H9 (cell line): ENCODE measurements at regions not wholly inside any gene's neighbourhood (a gene's known extent, or its start where the extent isn't known, plus 50 kb on each side); places are given as distances from the start of the nearest gene placed in this dataset.

Experiments
- DNase-seq: peaks from one replicate; pipeline ENCODE4 v3.0.0-alpha.2; 2017
- H2AFZ ChIP-seq: one replicate; pipeline ENCODE4 v1.6.1; 2013; ENCODE audit warnings: mild to moderate bottlenecking, low read length, control low read depth, moderate library complexity
- H2AK5ac ChIP-seq: 2 replicates; pipeline ENCODE4 v1.6.1; 2013; ENCODE audit warnings: low read length, control low read depth, mixed read lengths; ENCODE audit not compliant: insufficient read length
- H2BK120ac ChIP-seq: one replicate; pipeline ENCODE4 v1.6.1; 2013; ENCODE audit warnings: low read depth, mild to moderate bottlenecking, low read length, control low read depth, inconsistent platforms; ENCODE audit not compliant: poor library complexity, severe bottlenecking
- H2BK12ac ChIP-seq: 2 replicates; pipeline ENCODE4 v1.6.1; 2013; ENCODE audit warnings: low read length, control low read depth, mixed read lengths, low read depth; ENCODE audit not compliant: insufficient read length
- H2BK15ac ChIP-seq: 2 replicates; pipeline ENCODE4 v1.6.1; 2013; ENCODE audit warnings: low read depth, low read length, control low read depth
- H2BK20ac ChIP-seq: one replicate; pipeline ENCODE4 v1.6.1; 2013; ENCODE audit warnings: low read depth, mild to moderate bottlenecking, low read length, control low read depth, inconsistent platforms; ENCODE audit not compliant: poor library complexity, severe bottlenecking
- H2BK5ac ChIP-seq: 2 replicates; pipeline ENCODE4 v1.6.1; 2013; ENCODE audit warnings: low read length, control low read depth, mixed read lengths; ENCODE audit not compliant: insufficient read length
- H3K14ac ChIP-seq: 2 replicates; pipeline ENCODE4 v1.6.1; 2013; ENCODE audit warnings: low read length, control low read depth; ENCODE audit not compliant: insufficient read depth
- H3K18ac ChIP-seq: 2 replicates; pipeline ENCODE4 v1.6.1; 2013; ENCODE audit warnings: low read depth, mild to moderate bottlenecking, mixed read lengths, low read length, control low read depth; ENCODE audit not compliant: insufficient read length
- H3K23ac ChIP-seq: 2 replicates; pipeline ENCODE4 v1.6.1; 2013; ENCODE audit warnings: low read length, control low read depth, mixed read lengths, low read depth; ENCODE audit not compliant: insufficient read length
- H3K23me2 ChIP-seq: 2 replicates; pipeline ENCODE4 v1.6.1; 2013; ENCODE audit warnings: low read depth, mild to moderate bottlenecking, mixed read lengths, low read length, control low read depth; ENCODE audit not compliant: insufficient read length, poor library complexity, severe bottlenecking
- H3K27ac ChIP-seq: 2 replicates; pipeline ENCODE4 v1.5.1; 2013; ENCODE audit warnings: low read length, control low read depth, mixed read lengths, low read depth; ENCODE audit not compliant: insufficient read length
- H3K27me3 ChIP-seq: 2 replicates; pipeline ENCODE4 v1.6.1; 2013; ENCODE audit warnings: low read length, control low read depth, inconsistent platforms; ENCODE audit not compliant: insufficient read depth
- H3K4ac ChIP-seq: 2 replicates; pipeline ENCODE4 v1.6.1; 2013; ENCODE audit warnings: low read depth, mild to moderate bottlenecking, control low read depth, inconsistent platforms, low read length, moderate library complexity
- H3K4me1 ChIP-seq: 2 replicates; pipeline ENCODE4 v1.6.1; 2013; ENCODE audit warnings: low read length, control low read depth, inconsistent platforms; ENCODE audit not compliant: insufficient read depth
- H3K4me2 ChIP-seq: 2 replicates; pipeline ENCODE4 v1.6.1; 2013; ENCODE audit warnings: low read length, control low read depth, mixed read lengths; ENCODE audit not compliant: insufficient read length, insufficient read depth
- H3K56ac ChIP-seq: 2 replicates; pipeline ENCODE4 v1.6.1; 2013; ENCODE audit warnings: low read depth, mild to moderate bottlenecking, mixed read lengths, low read length, control low read depth; ENCODE audit not compliant: insufficient read length
- H3K79me1 ChIP-seq: 2 replicates; pipeline ENCODE4 v1.6.1; 2013; ENCODE audit warnings: low read depth, mild to moderate bottlenecking, moderate library complexity, low read length, control low read depth, inconsistent platforms; ENCODE audit not compliant: insufficient read depth, poor library complexity, severe bottlenecking
- H3K79me2 ChIP-seq: 2 replicates; pipeline ENCODE4 v1.6.1; 2013; ENCODE audit warnings: low read length, control low read depth, inconsistent platforms; ENCODE audit not compliant: insufficient read depth
- H3K9ac ChIP-seq: 2 replicates; pipeline ENCODE4 v1.6.1; 2013; ENCODE audit warnings: low read length, control low read depth, mixed read lengths; ENCODE audit not compliant: insufficient read length; ENCODE audit errors: extremely low read depth
- H3K9me3 ChIP-seq: one replicate; pipeline ENCODE4 v1.6.1; 2013; ENCODE audit warnings: low read depth, low read length, inconsistent platforms; ENCODE audit not compliant: control insufficient read depth
- H3T11ph ChIP-seq: one replicate; pipeline ENCODE4 v1.6.1; 2013; ENCODE audit warnings: mild to moderate bottlenecking, low read length, control low read depth, inconsistent platforms
- H4K20me1 ChIP-seq: one replicate; pipeline ENCODE4 v1.6.1; 2013; ENCODE audit not compliant: control insufficient read depth, insufficient read length, insufficient read depth
- H4K5ac ChIP-seq: 2 replicates; pipeline ENCODE4 v1.6.1; 2013; ENCODE audit warnings: low read depth, mild to moderate bottlenecking, mixed read lengths, low read length, control low read depth; ENCODE audit not compliant: insufficient read length
- H4K8ac ChIP-seq: replicated peaks from 2 replicates; pipeline ENCODE4 v1.6.1; 2013; ENCODE audit warnings: low read length, control low read depth, mixed read lengths, low read depth; ENCODE audit not compliant: insufficient read length
- H4K91ac ChIP-seq: 2 replicates; pipeline ENCODE4 v1.6.1; 2013; ENCODE audit warnings: low read depth, mild to moderate bottlenecking, moderate library complexity, mixed read lengths, low read length, control low read depth; ENCODE audit not compliant: insufficient read length
- H3K27ac Mint-ChIP-seq, 3 experiments: 2 replicates in 2 of 3; 3 replicates in 1 of 3; pipeline ENCODE4 v1.8.0; 2020 to 2021; ENCODE audit warnings: mixed read lengths in 3 of 3, mild to moderate bottlenecking in 1 of 3, moderate library complexity in 1 of 3
- H3K27me3 Mint-ChIP-seq: 2 replicates; pipeline ENCODE4 v1.8.0; 2021; ENCODE audit warnings: low read depth, mild to moderate bottlenecking, moderate library complexity, mixed read lengths
- H3K36me3 Mint-ChIP-seq, 3 experiments: 2 replicates in 2 of 3; 3 replicates in 1 of 3; pipeline ENCODE4 v1.8.0; 2020 to 2021; ENCODE audit warnings: low read depth in 3 of 3, mixed read lengths in 3 of 3; ENCODE audit not compliant: insufficient read depth in 1 of 3
- H3K4me1 Mint-ChIP-seq, 2 experiments: 2 replicates each; pipeline ENCODE4 v1.8.0; 2020; ENCODE audit warnings: mixed read lengths in 2 of 2
- H3K4me3 Mint-ChIP-seq, 2 experiments: 2 replicates in 1 of 2; 3 replicates in 1 of 2; pipeline ENCODE4 v1.8.0; 2020 to 2021; ENCODE audit warnings: mild to moderate bottlenecking in 2 of 2, mixed read lengths in 2 of 2, moderate library complexity in 1 of 2
- H3K9me3 Mint-ChIP-seq, 2 experiments: 2 replicates in 1 of 2; 3 replicates in 1 of 2; pipeline ENCODE4 v1.8.0; 2020; ENCODE audit warnings: mild to moderate bottlenecking in 2 of 2, mixed read lengths in 2 of 2, moderate library complexity in 1 of 2
- WGBS: extraction: QIAGEN DNeasy Blood & Tissue Kit; methylation state at CpG from one replicate; pipeline ENCODE4 v1.1.7; 2013; ENCODE audit warnings: missing lambda C conversion rate, low lambda C conversion rate, mixed read lengths; ENCODE audit not compliant: insufficient read length; ENCODE audit errors: extremely low coverage; 5-methylcytosine and 5-hydroxymethylcytosine counted together
- TF ChIP-seq, protein P1 (sequence below): fragments of 200-600 bp; sonication (generic); conservative IDR thresholded peaks from 3 replicates; pipeline ENCODE4 v1.8.0; 2021; ENCODE audit warnings: antibody characterized with exemption, mild to moderate bottlenecking

DNA sequence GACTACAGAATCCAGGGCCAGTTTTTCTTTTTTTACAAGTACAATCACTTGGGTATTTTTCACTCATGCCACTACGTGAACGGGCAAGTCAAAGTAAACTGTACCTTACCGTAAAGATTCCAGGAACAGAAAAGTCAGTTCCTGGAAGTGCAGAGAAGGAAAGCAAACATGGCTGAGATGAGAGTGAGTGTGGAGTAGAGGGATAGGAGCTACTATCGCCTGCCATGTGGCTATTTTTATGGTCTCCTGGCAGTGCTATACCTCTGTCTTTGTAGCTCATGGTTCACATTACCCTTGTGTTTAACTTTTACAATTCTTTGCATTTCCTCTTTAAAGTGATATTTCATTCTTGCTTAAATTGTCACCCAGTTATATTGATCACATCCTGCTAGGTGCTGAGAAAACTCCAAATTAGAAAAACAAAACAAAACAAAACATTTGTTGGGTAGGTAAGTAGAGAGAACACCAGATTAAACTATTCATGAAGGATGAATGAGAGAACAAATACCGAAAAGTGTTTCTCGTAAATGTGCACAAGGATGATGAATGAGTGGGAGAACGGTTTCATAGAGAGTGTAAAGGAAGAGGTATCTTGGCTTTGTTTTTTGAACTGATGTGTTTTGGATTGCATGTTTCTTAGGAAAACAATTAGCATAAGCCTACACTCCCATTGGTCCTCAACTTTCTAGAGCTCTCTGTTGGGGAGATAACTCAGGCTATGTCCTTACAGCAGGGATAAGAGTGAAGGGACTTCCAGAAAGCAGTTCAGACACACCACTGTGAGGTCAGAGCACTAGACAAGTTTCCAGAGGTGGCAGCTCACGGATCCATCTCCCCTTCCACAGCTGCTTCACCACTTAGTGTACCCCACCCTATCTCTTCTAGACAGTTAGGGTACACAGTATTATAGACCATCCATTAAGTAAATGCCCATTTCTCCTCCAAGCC, 163.7 kb downstream of the IPO8 start:
- no peak overlapping the region for H2AFZ ChIP-seq
- H3K56ac ChIP-seq = no peak overlapping the region
- H3K18ac ChIP-seq = no peak overlapping the region
- H3K27me3 Mint-ChIP-seq = no peaks in the 10 kb centered on the region
- H3K23me2 ChIP-seq = no peaks in the 10 kb centered on the region
- no peak overlapping the region for H3K4ac ChIP-seq
- H3K9me3 ChIP-seq = no peaks in the 10 kb centered on the region
- H3K27me3 ChIP-seq = no peaks in the 10 kb centered on the region
- H3K4me1 ChIP-seq = peaks cover 3% of the 10 kb centered on the region; the same call in 1 of the 2 replicates
- WGBS = no CpG with 5 or more reads among the region's 8 CpGs
- H4K5ac ChIP-seq = no peak overlapping the region
- peaks cover 3 to 5% of the 10 kb centered on the region in 2 experiments for H3K4me1 Mint-ChIP-seq
- no peak overlapping the region for H2BK15ac ChIP-seq
- H2BK12ac ChIP-seq = no peak overlapping the region
- no peak overlapping the region for H2BK20ac ChIP-seq
- no peaks in the 10 kb centered on the region for H3K79me1 ChIP-seq
- H3T11ph ChIP-seq = no peak overlapping the region
- no peaks in the 10 kb centered on the region for H4K20me1 ChIP-seq
- H3K14ac ChIP-seq = no peak overlapping the region
- no peak overlapping the region for H2BK5ac ChIP-seq
- H3K23ac ChIP-seq = no peak overlapping the region
- H2AK5ac ChIP-seq = no peak overlapping the region
- H3K9me3 Mint-ChIP-seq = no peaks in the 10 kb centered on the region
- H3K27ac ChIP-seq = no peak overlapping the region
- no peak overlapping the region for H3K27ac Mint-ChIP-seq
- H3K4me3 Mint-ChIP-seq = no peak overlapping the region
- H3K79me2 ChIP-seq = no peaks in the 10 kb centered on the region
- H3K9ac ChIP-seq = no peak overlapping the region
- H4K8ac ChIP-seq = no peak overlapping the region
- H3K36me3 Mint-ChIP-seq = no peaks in the 10 kb centered on the region
- TF ChIP-seq, protein P1, sequence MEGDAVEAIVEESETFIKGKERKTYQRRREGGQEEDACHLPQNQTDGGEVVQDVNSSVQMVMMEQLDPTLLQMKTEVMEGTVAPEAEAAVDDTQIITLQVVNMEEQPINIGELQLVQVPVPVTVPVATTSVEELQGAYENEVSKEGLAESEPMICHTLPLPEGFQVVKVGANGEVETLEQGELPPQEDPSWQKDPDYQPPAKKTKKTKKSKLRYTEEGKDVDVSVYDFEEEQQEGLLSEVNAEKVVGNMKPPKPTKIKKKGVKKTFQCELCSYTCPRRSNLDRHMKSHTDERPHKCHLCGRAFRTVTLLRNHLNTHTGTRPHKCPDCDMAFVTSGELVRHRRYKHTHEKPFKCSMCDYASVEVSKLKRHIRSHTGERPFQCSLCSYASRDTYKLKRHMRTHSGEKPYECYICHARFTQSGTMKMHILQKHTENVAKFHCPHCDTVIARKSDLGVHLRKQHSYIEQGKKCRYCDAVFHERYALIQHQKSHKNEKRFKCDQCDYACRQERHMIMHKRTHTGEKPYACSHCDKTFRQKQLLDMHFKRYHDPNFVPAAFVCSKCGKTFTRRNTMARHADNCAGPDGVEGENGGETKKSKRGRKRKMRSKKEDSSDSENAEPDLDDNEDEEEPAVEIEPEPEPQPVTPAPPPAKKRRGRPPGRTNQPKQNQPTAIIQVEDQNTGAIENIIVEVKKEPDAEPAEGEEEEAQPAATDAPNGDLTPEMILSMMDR = no peak
- no peak overlapping the region for H2BK120ac ChIP-seq
- no peak for DNase-seq
- H4K91ac ChIP-seq = no peak overlapping the region
- H3K4me2 ChIP-seq = no peak overlapping the region
